NCI-H2227 (cell line): ENCODE measurements at regions not wholly inside any gene's neighbourhood (a gene's known extent, or its start where the extent isn't known, plus 50 kb on each side); places are given as distances from the start of the nearest gene placed in this dataset.
"Not testable (repeated sequence)": the region's sequence is repeated elsewhere in the genome, so short reads cannot be mapped to it uniquely, and the experiment has no call there.

ENCODE experiments used
- DNase-seq: peaks from one replicate; lab custom pipeline; 2025; ENCODE audit not compliant: unreplicated experiment; lab: John Stamatoyannopoulos, UW

- DNase-seq: not testable (repeated sequence)
Observed at GRCh38 chr11:98424773-98425172, 596.0 kb upstream of the CNTN5 start.

DNA sequence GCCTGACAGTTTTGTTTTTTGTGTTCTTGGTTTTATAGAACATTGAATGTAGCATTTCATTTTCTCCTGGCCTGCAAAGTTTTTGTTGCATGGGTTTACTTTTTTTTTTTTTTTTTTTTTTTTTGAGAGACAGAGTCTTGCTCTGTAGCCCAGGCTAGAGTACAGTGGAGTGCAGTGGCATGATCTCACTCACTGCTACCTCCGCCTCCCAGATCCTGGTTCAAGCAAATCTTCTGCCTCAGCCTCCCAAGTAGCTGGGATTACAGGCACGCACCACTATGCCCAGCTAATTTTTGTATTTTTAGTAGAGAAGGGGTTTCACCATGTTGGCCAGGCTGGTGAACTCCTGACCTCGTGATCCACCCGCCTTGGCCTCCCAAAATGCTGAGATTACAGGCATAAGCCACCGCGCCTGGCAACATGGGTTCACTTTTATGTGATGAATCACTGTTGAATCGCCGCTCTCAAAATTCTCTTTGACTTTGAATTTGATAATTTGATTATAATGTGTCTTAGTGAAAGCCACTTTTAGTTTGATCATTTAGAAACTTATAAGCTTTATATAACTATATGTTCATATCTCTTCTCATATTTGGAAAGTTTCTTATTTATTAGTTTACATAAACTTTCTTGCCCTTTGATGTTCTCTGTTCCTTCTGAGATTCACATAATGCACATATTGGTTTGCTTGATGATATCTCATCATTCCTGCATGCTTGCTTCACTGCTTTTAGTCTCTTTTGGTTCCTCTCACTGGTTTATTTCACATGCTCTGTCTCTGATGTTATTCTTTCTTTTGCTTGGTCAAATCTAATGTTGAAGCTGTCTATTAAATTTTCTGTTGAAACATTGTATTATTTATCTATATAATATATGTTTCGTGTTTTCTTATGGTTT is 589.0 kb upstream of the CNTN5 start:
- DNase-seq: no peak

DNA sequence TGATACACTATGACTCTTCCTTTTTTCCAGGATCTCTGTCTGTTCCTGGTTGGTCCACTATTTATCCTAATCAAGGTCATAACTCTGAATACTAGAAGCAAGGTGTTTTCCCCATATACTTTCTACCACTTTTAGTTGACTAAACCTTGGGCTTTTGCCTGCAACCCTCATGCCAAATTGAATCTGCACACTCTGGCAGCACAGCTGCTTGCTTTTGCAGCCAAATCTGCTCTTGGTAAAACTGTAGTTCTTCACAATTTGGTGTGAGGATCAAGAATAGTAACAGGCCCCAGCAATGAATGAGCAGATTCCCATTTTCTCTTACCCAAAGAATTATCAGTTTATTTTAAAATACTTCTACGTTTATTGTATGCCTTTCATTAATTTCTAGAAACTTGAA is 586.5 kb upstream of the CNTN5 start:
- no peak for DNase-seq

GRCh38 chr11:98453378-98453777 is 567.4 kb upstream of the CNTN5 start:
- no peak for DNase-seq

- DNase-seq: no peak
Observed at GRCh38 chr11:98455500-98456307, 565.0 kb upstream of the CNTN5 start.

GRCh38 chr11:98456308-98456680 is 564.5 kb upstream of the CNTN5 start:
- DNase-seq: no peak

- DNase-seq: no peak
Observed at GRCh38 chr11:98495016-98495415, 525.7 kb upstream of the CNTN5 start.

- no peak for DNase-seq
Observed at GRCh38 chr11:98495601-98496000, 525.1 kb upstream of the CNTN5 start.

DNA sequence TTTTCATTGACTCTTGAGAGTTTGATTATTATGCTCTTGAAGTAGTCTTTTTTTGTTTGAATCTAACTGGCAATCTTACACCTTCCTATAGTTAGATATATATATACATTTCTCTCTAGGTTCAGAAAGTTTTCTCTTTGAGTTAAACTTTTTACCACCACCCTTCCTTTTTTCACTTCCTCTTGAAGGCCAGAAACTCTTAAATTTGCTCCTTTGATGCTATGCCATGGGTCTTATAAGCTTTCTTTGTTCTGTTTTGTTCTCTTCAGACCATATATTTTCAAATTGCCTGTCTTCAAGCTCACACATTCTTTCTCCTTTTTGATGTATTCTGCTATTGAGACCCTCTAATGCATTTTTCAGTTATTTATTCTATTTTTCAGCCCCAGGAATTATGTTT is 513.5 kb upstream of the CNTN5 start:
- no peak for DNase-seq

GRCh38 chr11:98512938-98513337 is 507.8 kb upstream of the CNTN5 start:
- no peak for DNase-seq

- no peak for DNase-seq
Observed at GRCh38 chr11:98531576-98531975, 489.2 kb upstream of the CNTN5 start.

- DNase-seq: no peak
Observed at GRCh38 chr11:98536023-98536422, 484.7 kb upstream of the CNTN5 start.

DNA sequence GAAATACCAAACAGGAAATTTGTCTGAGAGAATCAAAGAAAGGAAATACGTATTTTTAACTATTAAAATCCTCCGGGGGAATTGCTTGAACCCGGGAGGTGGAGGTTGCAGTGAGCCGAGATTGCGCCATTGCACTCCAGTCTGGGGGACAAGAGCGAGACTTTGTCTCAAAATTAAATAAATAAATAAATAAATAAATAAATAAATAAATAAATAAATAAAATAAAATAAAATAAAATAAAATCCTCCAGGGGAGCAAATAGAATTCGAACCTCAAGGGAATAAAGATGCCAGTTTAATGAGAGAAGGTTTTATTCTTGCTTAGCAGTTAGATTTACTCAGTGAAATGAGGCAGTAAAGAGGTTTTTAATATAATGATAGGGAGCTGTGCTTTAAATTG is 482.4 kb upstream of the CNTN5 start:
- DNase-seq: not testable (repeated sequence)

DNA sequence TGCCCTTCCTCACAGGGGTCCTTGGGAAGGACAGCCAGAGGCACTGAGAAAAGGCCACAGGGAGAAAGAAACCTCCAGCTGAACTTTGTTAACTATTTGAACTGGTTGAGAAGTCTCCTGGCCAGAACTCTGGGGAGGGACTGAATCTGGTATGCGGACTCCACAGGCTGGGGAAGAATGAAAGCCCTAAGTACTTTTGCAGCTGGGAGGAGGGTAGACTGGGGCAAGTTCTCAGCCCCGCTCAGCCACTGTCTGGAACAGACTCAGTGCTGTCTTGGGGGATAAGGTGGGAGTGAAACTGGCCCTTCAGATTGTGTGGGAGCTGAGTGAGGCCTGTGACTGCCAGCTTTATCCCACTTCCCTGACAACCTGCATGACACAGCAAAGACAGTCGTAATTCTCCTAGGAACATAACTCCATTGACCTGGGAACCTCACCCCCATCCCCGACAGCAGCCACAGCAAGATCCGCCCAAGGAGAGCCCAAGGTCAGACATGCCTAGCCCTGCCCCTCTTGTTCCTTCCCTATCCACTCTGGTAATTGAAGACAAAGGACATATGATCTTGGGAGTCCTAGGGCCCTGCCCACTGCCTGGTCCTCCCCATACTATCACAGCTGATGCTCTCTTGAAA is 475.1 kb upstream of the CNTN5 start:
- DNase-seq: no peak

DNA sequence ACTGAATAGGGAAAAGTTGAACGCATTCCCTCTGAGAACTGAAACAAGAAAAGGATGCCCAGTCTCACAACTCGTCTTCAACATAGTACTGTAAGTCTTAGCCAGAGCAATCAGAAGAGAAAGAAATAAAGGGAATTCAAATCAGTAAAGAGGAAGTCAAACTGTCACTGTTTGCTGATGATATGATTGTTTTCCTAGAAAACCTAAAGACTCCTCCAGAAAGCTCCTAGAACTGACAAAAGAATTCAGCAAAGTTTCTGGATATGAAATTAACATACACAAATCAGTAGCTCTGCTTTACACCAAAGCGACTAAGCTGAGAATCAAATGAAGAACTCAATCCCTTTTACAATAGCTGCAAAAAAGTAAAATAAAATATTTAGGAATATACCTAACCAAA is 471.2 kb upstream of the CNTN5 start:
- DNase-seq: no peak

DNA sequence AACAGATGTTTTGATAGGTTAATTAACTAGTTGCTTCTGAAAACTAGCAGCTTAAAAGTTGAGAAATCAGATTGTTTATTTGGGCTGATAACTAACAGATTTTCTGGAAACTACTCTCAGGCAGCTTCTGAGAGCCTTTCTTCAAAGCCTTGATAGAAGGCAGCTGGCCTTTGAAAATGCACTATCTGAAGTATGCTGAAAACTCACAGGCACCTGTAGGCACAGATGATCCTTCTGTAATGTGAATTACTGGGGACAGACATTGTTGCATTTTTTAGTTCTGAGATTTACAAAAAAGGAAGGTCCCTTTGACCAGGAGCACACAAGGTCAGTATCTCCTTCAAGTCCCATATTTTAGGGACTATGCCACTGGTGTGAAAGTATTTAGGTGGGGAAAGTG is 460.8 kb upstream of the CNTN5 start:
- no peak for DNase-seq

- DNase-seq: no peak
Observed at GRCh38 chr11:98561252-98561651, 459.5 kb upstream of the CNTN5 start.

DNA sequence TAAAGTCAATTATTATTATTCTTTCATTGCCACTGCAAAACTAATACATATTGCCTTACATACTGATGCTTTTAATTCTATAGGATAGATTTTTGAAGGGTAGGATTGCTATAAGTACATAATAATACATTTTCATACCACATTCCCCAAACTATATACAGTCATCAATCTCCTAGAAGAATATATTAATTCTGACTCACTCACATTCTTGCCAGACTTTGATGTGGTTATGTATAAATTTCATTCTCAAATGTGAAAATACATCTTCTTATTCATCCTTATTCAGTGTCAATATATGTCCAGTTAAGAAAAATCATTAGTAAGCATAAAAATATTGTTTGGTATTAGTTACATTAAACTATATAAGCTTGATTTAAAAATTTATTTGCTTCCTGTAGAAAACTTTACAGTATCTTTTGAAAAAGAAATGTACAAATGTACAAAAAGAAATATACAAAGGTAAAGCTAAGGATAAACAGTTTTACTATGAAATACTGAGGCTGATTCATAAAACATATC is 458.8 kb upstream of the CNTN5 start:
- no peak for DNase-seq

GRCh38 chr11:98564233-98564632 is 456.5 kb upstream of the CNTN5 start:
- no peak for DNase-seq

DNA sequence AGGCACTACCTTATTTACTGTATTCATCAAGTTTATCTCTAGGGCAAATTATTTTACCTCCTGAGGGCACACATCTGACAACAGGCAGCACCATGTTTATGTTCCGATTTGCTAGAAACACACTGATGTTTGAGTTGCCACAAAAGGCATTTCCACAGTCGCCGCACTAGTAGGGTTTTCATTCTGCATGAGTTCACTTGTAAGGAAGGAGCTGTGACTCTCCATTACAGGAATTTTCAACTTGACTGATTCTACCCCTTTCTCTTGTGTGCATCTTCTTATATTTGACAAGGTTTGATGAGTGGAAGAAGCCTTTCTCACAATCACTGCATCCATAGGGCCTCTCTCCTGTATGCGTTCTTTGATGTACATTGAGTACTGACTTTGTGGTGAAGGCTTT is 455.9 kb upstream of the CNTN5 start:
- no peak for DNase-seq

- no peak for DNase-seq
Observed at GRCh38 chr11:98565311-98565710, 455.4 kb upstream of the CNTN5 start.

DNA sequence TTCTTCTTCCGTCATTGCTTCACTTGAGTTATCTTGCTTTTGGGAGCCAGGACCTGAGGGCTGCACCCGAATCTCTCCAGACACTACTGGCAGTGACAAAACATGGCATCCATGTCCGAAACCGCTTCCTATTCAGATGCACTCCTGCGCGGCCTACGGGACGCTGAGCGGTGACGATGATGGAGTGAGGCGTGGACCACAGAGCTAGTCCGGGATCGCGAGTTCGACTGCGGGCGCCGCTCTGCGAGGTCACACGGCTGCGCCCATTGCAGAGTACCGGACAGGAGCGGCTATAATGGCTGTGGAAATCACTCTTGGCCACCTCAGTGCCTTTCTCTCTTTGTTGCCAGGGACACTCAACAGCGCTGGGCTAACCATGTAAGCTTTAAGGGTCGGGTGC is 453.8 kb upstream of the CNTN5 start:
- DNase-seq: no peak
